Stimulated activated CD8-positive, alpha-beta memory T cell treated with anti-CD3 and anti-CD28 coated beads, Interleukin-15, amount 100 ng/mL, for 4 hours (primary cell): ENCODE measurements at regions not wholly inside any gene's neighbourhood (a gene's known extent, or its start where the extent isn't known, plus 50 kb on each side); places are given as distances from the start of the nearest gene placed in this dataset.

ENCODE experiments used
- DNase-seq, 2 donors: peaks; one replicate each; pipeline ENCODE4 v3.0.0-alpha.2; 2020; ENCODE audit warnings: low read depth in 2 of 2

GRCh38 chr2:14148216-14148615 lies 484.3 kb upstream of the LRATD1 start:
- no peak for DNase-seq

- DNase-seq, result no peak
These were observed 474.7 kb upstream of the LRATD1 start for GRCh38 chr2:14157816-14158215.

- DNase-seq, result no peak
These were observed 452.2 kb upstream of the LRATD1 start for GRCh38 chr2:14180333-14180732.

GRCh38 chr2:14182227-14182946 lies 450.1 kb upstream of the LRATD1 start:
- no peak for DNase-seq

- DNase-seq, result no peak
These were observed 446.6 kb upstream of the LRATD1 start for GRCh38 chr2:14185906-14186305.

GRCh38 chr2:14188446-14188845 lies 444.1 kb upstream of the LRATD1 start:
- no peak for DNase-seq

- no peak for DNase-seq
These were observed 442.6 kb upstream of the LRATD1 start for GRCh38 chr2:14189929-14190328.

GRCh38 chr2:14194233-14194632 lies 438.3 kb upstream of the LRATD1 start:
- no peak for DNase-seq

- DNase-seq, result no peak
These were observed 435.2 kb upstream of the LRATD1 start for GRCh38 chr2:14197293-14197692.

GRCh38 chr2:14199040-14199439 lies 433.5 kb upstream of the LRATD1 start:
- no peak for DNase-seq

- DNase-seq, result no peak
These were observed 413.2 kb upstream of the LRATD1 start for GRCh38 chr2:14219306-14219705.

GRCh38 chr2:14220101-14220500 lies 412.4 kb upstream of the LRATD1 start:
- no peak for DNase-seq

GRCh38 chr2:14221466-14221865 lies 411.1 kb upstream of the LRATD1 start:
- DNase-seq, result no peak

GRCh38 chr2:14223576-14223975 lies 408.9 kb upstream of the LRATD1 start:
- DNase-seq, result no peak

- no peak for DNase-seq
These were observed 401.1 kb upstream of the LRATD1 start for GRCh38 chr2:14231391-14231898.

GRCh38 chr2:14232217-14232616 lies 400.3 kb upstream of the LRATD1 start:
- DNase-seq, result no peak

GRCh38 chr2:14234911-14235310 lies 397.6 kb upstream of the LRATD1 start:
- DNase-seq, result no peak

GRCh38 chr2:14235667-14236066 lies 396.9 kb upstream of the LRATD1 start:
- DNase-seq, result no peak

- DNase-seq, result no peak
These were observed 394.6 kb upstream of the LRATD1 start for GRCh38 chr2:14237902-14238301.

GRCh38 chr2:14239605-14240004 lies 392.9 kb upstream of the LRATD1 start:
- DNase-seq, result no peak

- DNase-seq, result no peak
These were observed 391.6 kb upstream of the LRATD1 start for GRCh38 chr2:14240868-14241267.

- DNase-seq, result no peak
These were observed 386.6 kb upstream of the LRATD1 start for GRCh38 chr2:14245901-14246300.

- no peak for DNase-seq
These were observed 377.2 kb upstream of the LRATD1 start for GRCh38 chr2:14255135-14255820.
